OCI-LY3 (cell line): ENCODE measurements at regions not wholly inside any gene's neighbourhood (a gene's known extent, or its start where the extent isn't known, plus 50 kb on each side); places are given as distances from the start of the nearest gene placed in this dataset.
A peak's percentile ranks its signal among the peaks of the same experiment; 100 is the strongest.

Experiments
- H2AFZ ChIP-seq: fragments of 200-600, 300-600 bp; shearing (Covaris generic); 2 replicates; pipeline ENCODE4 v1.6.0; 2014; ENCODE audit warnings: antibody characterized with exemption, low read depth, low read length
- H3K27ac ChIP-seq: fragments of 200-600, 300-600 bp; sonication (generic); 2 replicates; pipeline ENCODE4 v1.5.1; 2014; ENCODE audit warnings: mild to moderate bottlenecking, low read length, moderate library complexity, mixed read lengths
- H3K27me3 ChIP-seq: fragments of 200-600, 300-600 bp; sonication (generic); 2 replicates; pipeline ENCODE4 v1.6.1; 2014; ENCODE audit warnings: low read depth, low read length, mixed read lengths
- H3K36me3 ChIP-seq: fragments of 200-600, 300-600 bp; sonication (generic); replicated peaks from 2 replicates; pipeline ENCODE3; 2014; ENCODE audit warnings: low read depth, low read length, mixed read lengths
- H3K4me1 ChIP-seq: fragments of 300-600, 200-600 bp; sonication (generic); 2 replicates; pipeline ENCODE4 v1.6.1; 2014; ENCODE audit warnings: low read length, mixed read lengths
- H3K4me2 ChIP-seq: fragments of 200-600, 300-600 bp; sonication (generic); 2 replicates; pipeline ENCODE4 v1.6.1; 2014; ENCODE audit warnings: low read length, mixed read lengths
- H3K4me3 ChIP-seq: fragments of 300-600, 200-600 bp; sonication (generic); 2 replicates; pipeline ENCODE4 v1.5.1; 2014; ENCODE audit warnings: antibody characterized with exemption, mild to moderate bottlenecking, low read length, moderate library complexity
- H3K79me2 ChIP-seq: fragments of 300-600, 200-600 bp; shearing (Covaris generic); 2 replicates; pipeline ENCODE4 v1.6.1; 2014; ENCODE audit warnings: mild to moderate bottlenecking, low read length, mixed read lengths
- H3K9ac ChIP-seq: fragments of 300-600, 200-600 bp; shearing (Covaris generic); 2 replicates; pipeline ENCODE4 v1.6.0; 2014; ENCODE audit warnings: mild to moderate bottlenecking, low read length, moderate library complexity
- H3K9me3 ChIP-seq: fragments of 200-600, 300-600 bp; shearing (Covaris generic); 2 replicates; pipeline ENCODE4 v1.6.1; 2014; ENCODE audit warnings: low read length, mixed read lengths; ENCODE audit not compliant: insufficient read depth
- H4K20me1 ChIP-seq: fragments of 200-600, 300-600 bp; sonication (generic); 2 replicates; pipeline ENCODE4 v1.6.1; 2016; ENCODE audit warnings: low read length, mixed read lengths; ENCODE audit not compliant: insufficient read depth
- CTCF ChIP-seq: fragments of 200-600, 300-600 bp; sonication (generic); IDR thresholded peaks from 2 replicates; pipeline ENCODE4 v1.5.1; 2014; ENCODE audit warnings: antibody characterized with exemption, low read length, low read depth
- EZH2phosphoT487 ChIP-seq: fragments of 200-600 bp; shearing (Covaris generic); IDR thresholded peaks from 2 replicates; pipeline ENCODE4 v1.6.1; 2018; ENCODE audit warnings: antibody characterized with exemption, mixed run types, low read depth

GRCh38 chr5:115374057-115374775 lies 77.8 kb upstream of the CCDC112 start:
- no peak overlapping the region for H2AFZ ChIP-seq
- no peaks in the 10 kb centered on the region for H3K9me3 ChIP-seq
- H3K36me3 ChIP-seq, result no peaks in the 10 kb centered on the region
- H3K4me3 ChIP-seq, result no peak overlapping the region
- no peak overlapping the region for H3K27ac ChIP-seq
- H3K4me2 ChIP-seq, result no peak overlapping the region
- no peaks in the 10 kb centered on the region for H4K20me1 ChIP-seq
- no peaks in the 10 kb centered on the region for H3K79me2 ChIP-seq
- TF ChIP-seq EZH2phosphoT487 (no peak), CTCF (peak; percentile 45)
- peaks cover 37% of the 10 kb centered on the region for H3K4me1 ChIP-seq
- H3K9ac ChIP-seq, result no peak overlapping the region
- H3K27me3 ChIP-seq, result no peaks in the 10 kb centered on the region

GRCh38 chr5:115372146-115372545 lies 75.7 kb upstream of the CCDC112 start:
- Histone ChIP-seq H3K27me3 (no peaks in the 10 kb centered on the region), H3K27ac (no peak overlapping the region), H3K4me1 (peaks cover 16% of the 10 kb centered on the region), H2AFZ (no peak overlapping the region), H3K79me2 (no peaks in the 10 kb centered on the region), H3K9ac (no peak overlapping the region), H3K4me2 (no peak overlapping the region), H3K36me3 (no peaks in the 10 kb centered on the region), H3K4me3 (no peak overlapping the region), H3K9me3 (no peaks in the 10 kb centered on the region), H4K20me1 (no peaks in the 10 kb centered on the region)
- TF ChIP-seq EZH2phosphoT487, result no peak
- TF ChIP-seq CTCF, result no peak; the same call in 1 of the 2 replicates

GRCh38 chr5:115369430-115370144 lies 73.1 kb upstream of the CCDC112 start:
- no peaks in the 10 kb centered on the region for H3K9me3 ChIP-seq
- no peaks in the 10 kb centered on the region for H3K27me3 ChIP-seq
- H3K27ac ChIP-seq, result no peak overlapping the region
- no peak overlapping the region for H3K4me3 ChIP-seq
- no peak overlapping the region for H3K9ac ChIP-seq
- H3K4me2 ChIP-seq, result no peak overlapping the region
- H4K20me1 ChIP-seq, result no peaks in the 10 kb centered on the region
- H3K36me3 ChIP-seq, result no peaks in the 10 kb centered on the region
- H3K4me1 ChIP-seq, result peaks cover 16% of the 10 kb centered on the region
- H2AFZ ChIP-seq, result no peak overlapping the region
- TF ChIP-seq CTCF, result no peak
- no peak for TF ChIP-seq EZH2phosphoT487
- no peaks in the 10 kb centered on the region for H3K79me2 ChIP-seq

GRCh38 chr5:115366223-115366622 lies 69.8 kb upstream of the CCDC112 start:
- Histone ChIP-seq H3K9ac (no peak overlapping the region), H3K4me1 (0 out of 2 replicates have a peak, but pooled peaks cover 4% of the 10 kb centered on the region), H3K27ac (no peak overlapping the region), H2AFZ (no peak overlapping the region), H4K20me1 (no peaks in the 10 kb centered on the region), H3K4me3 (no peak overlapping the region), H3K79me2 (no peaks in the 10 kb centered on the region), H3K36me3 (no peaks in the 10 kb centered on the region), H3K4me2 (no peak overlapping the region), H3K9me3 (no peaks in the 10 kb centered on the region), H3K27me3 (no peaks in the 10 kb centered on the region)
- TF ChIP-seq EZH2phosphoT487 (no peak), CTCF (no peak)
